ENCODE measurements at regions not wholly inside any gene's neighbourhood (a gene's known extent, or its start where the extent isn't known, plus 50 kb on each side); places are given as distances from the start of the nearest gene placed in this dataset.

GRCh38 chr13:76715621-76716020, 170.6 kb downstream of the KCTD12 start:
- H3K27me3 ChIP-seq (ENCODE audit: control insufficient read depth, insufficient read depth, low read length): no peaks in the 10 kb centered on the region
- no peaks in the 10 kb centered on the region for H3K9me3 ChIP-seq (ENCODE audit: control insufficient read depth in 2 of 3, insufficient read depth in 1 of 3, low read length in 3 of 3)
- no peak overlapping the region for H3K27ac ChIP-seq (ENCODE audit: low read depth in 2 of 2, low read length in 2 of 2)
- no peak for FAIRE-seq
- H3K4me1 ChIP-seq (ENCODE audit: control insufficient read depth in 2 of 3, insufficient read depth in 2 of 3, low read depth in 1 of 3, low read length in 3 of 3): no peaks in the 10 kb centered on the region
- TF ChIP-seq CTCF (IDR thresholded peaks at IDR 0.05; ENCODE audit: borderline replicate concordance, extremely low read depth, insufficient read depth): no peak
- no peak overlapping the region for H3K9ac ChIP-seq (ENCODE audit: low read length in 3 of 3)
- no peaks in the 10 kb centered on the region for H3K36me3 ChIP-seq (ENCODE audit: control insufficient read depth in 2 of 3, insufficient read depth in 3 of 3, low read length in 3 of 3)
- intact Hi-C loops (cut with DNase I): no loop called here
- DNase-seq: no peak
- H3K4me3 ChIP-seq (ENCODE audit: low read length in 3 of 3): no peak overlapping the region

GRCh38 chr13:76715075-76715474, 171.1 kb downstream of the KCTD12 start:
- no peaks in the 10 kb centered on the region for H3K27me3 ChIP-seq (ENCODE audit: control insufficient read depth, insufficient read depth, low read length)
- no peak overlapping the region for H3K4me3 ChIP-seq (ENCODE audit: low read length in 3 of 3)
- no peaks in the 10 kb centered on the region for H3K4me1 ChIP-seq (ENCODE audit: control insufficient read depth in 2 of 3, insufficient read depth in 2 of 3, low read depth in 1 of 3, low read length in 3 of 3)
- no peaks in the 10 kb centered on the region for H3K36me3 ChIP-seq (ENCODE audit: control insufficient read depth in 2 of 3, insufficient read depth in 3 of 3, low read length in 3 of 3)
- H3K9ac ChIP-seq (ENCODE audit: low read length in 3 of 3): no peak overlapping the region
- H3K9me3 ChIP-seq (ENCODE audit: control insufficient read depth in 2 of 3, insufficient read depth in 1 of 3, low read length in 3 of 3): no peaks in the 10 kb centered on the region
- no peak for TF ChIP-seq CTCF (IDR thresholded peaks at IDR 0.05; ENCODE audit: borderline replicate concordance, extremely low read depth, insufficient read depth)
- intact Hi-C loops (cut with DNase I): no loop called here
- FAIRE-seq (no peak), DNase-seq (no peak)
- no peak overlapping the region for H3K27ac ChIP-seq (ENCODE audit: low read depth in 2 of 2, low read length in 2 of 2)

DNA sequence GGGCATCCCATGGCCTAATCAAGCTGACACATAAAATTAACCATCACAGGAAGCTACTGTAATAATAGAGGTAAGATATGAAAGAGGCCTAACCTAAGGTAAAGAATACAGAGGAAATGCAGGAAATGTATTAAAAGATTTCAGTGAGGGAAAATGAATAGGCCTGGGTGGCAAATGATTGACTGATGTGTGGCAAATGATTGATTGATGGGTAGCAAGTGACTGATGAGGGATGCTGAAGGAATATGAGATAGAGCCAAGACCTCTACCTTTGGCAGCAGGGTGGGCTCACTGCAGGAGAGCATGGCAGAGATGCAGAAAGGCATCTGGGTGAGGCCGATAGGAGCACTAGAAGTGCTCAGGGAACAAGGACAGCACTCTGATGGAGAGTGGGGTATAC, 172.9 kb downstream of the KCTD12 start:
- intact Hi-C loops (cut with DNase I): no loop called here
- no peak for TF ChIP-seq CTCF (IDR thresholded peaks at IDR 0.05; ENCODE audit: borderline replicate concordance, extremely low read depth, insufficient read depth)
- no peaks in the 10 kb centered on the region for H3K27me3 ChIP-seq (ENCODE audit: control insufficient read depth, insufficient read depth, low read length)
- H3K36me3 ChIP-seq (ENCODE audit: control insufficient read depth in 2 of 3, insufficient read depth in 3 of 3, low read length in 3 of 3): no peaks in the 10 kb centered on the region
- no peaks in the 10 kb centered on the region for H3K4me1 ChIP-seq (ENCODE audit: control insufficient read depth in 2 of 3, insufficient read depth in 2 of 3, low read depth in 1 of 3, low read length in 3 of 3)
- H3K4me3 ChIP-seq (ENCODE audit: low read length in 3 of 3): no peak overlapping the region
- FAIRE-seq (no peak), DNase-seq (no peak)
- no peaks in the 10 kb centered on the region for H3K9me3 ChIP-seq (ENCODE audit: control insufficient read depth in 2 of 3, insufficient read depth in 1 of 3, low read length in 3 of 3)
- no peak overlapping the region for H3K9ac ChIP-seq (ENCODE audit: low read length in 3 of 3)
- H3K27ac ChIP-seq (ENCODE audit: low read depth in 2 of 2, low read length in 2 of 2): no peak overlapping the region

- Histone ChIP-seq H3K9me3 (ENCODE audit: control insufficient read depth in 2 of 3, insufficient read depth in 1 of 3, low read length in 3 of 3) (no peaks in the 10 kb centered on the region), H3K4me3 (ENCODE audit: low read length in 3 of 3) (no peak overlapping the region), H3K27ac (ENCODE audit: low read depth in 2 of 2, low read length in 2 of 2) (no peak overlapping the region), H3K36me3 (ENCODE audit: control insufficient read depth in 2 of 3, insufficient read depth in 3 of 3, low read length in 3 of 3) (no peaks in the 10 kb centered on the region), H3K4me1 (ENCODE audit: control insufficient read depth in 2 of 3, insufficient read depth in 2 of 3, low read depth in 1 of 3, low read length in 3 of 3) (no peaks in the 10 kb centered on the region), H3K27me3 (ENCODE audit: control insufficient read depth, insufficient read depth, low read length) (no peaks in the 10 kb centered on the region), H3K9ac (ENCODE audit: low read length in 3 of 3) (no peak overlapping the region)
- TF ChIP-seq CTCF (IDR thresholded peaks at IDR 0.05; ENCODE audit: borderline replicate concordance, extremely low read depth, insufficient read depth): no peak
- peak in 1 of 5 donors; percentile 28 for DNase-seq
- no peak for FAIRE-seq
- intact Hi-C loops (cut with DNase I): no loop called here
These were observed 174.5 kb downstream of the KCTD12 start for GRCh38 chr13:76711550-76712182.

All from kidney (tissue), 13 donors.